Stimulated activated CD8-positive, alpha-beta memory T cell treated with anti-CD3 and anti-CD28 coated beads, Interleukin-15, amount 100 ng/mL, for 1 hour (primary cell): ENCODE measurements at regions not wholly inside any gene's neighbourhood (a gene's known extent, or its start where the extent isn't known, plus 50 kb on each side); places are given as distances from the start of the nearest gene placed in this dataset.
"Not testable (repeated sequence)": the region's sequence is repeated elsewhere in the genome, so short reads cannot be mapped to it uniquely, and the experiment has no call there.

Experiments
- DNase-seq: peaks from one replicate; pipeline ENCODE4 v3.0.0-alpha.2; 2020; ENCODE audit warnings: low read depth

GRCh38 chr11:39462506-39462905 is 1996.9 kb downstream of the LRRC4C start:
- DNase-seq: no peak

GRCh38 chr11:39461066-39461465 is 1998.4 kb downstream of the LRRC4C start:
- DNase-seq: no peak

DNA sequence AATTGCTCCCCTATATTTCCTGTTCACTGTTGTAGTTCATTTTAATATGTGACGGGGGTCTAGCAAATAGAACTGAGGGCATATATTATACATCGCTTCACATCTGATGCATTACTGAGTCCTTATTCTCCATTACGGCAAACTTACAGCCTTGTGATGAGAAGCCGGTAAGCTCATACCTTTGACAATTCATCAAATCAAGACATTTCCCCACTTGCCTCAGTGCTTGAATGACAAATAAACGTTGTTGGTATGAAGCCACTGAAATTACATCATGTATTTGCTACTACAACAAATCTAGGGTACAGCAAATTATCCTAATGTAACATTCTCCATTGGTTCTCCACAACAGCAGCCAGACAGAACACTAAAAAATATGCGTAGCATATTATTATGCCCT is 1999.8 kb downstream of the LRRC4C start:
- DNase-seq: no peak

DNA sequence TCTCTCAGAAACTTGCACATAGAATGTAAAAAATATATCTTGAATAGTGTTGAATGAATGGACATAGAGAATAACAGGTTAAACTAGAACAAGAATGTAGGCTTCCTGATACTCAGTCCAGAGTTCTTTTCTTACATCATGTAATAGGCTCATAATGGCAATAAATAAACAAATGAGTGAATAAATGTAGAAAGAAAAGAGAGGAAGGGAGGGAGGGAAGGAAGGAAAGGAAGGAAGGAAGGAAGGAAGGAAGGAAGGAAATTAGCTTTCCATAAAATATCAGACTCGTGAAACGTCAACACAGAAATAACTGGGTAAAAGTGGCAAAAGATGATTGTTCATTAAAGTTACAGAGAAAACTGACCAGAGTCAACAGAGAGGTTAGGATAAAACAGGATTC is 2001.0 kb downstream of the LRRC4C start:
- DNase-seq: no peak

DNA sequence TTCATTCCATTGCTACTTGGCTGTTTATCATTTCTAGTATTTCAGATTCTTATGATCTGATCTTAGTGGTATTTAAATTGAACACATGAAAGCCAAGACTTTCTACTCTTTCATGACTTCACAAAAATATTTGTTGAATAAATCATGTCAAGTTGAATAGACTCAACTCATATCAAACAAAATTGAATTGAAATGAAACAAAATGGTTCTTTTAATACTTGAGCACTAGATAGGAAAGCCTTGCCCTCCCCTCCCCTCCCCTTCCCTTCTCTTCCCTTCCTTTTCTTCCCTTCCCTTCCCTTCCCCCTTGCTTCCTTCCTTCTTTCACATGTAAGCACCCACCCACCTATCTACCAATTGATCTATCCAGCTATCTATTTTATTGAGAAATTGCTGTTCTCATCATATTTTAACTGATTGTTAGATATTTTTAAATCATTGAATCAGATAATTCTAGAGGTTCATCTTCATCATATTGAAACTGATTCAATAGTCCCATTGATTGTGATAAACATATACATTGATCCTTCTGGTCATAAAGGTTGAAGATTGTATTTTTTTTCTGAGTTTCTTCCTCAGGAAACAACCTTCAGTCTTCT is 2015.9 kb downstream of the LRRC4C start:
- no peak for DNase-seq

GRCh38 chr11:39442177-39442576 is 2017.3 kb downstream of the LRRC4C start:
- no peak for DNase-seq

DNA sequence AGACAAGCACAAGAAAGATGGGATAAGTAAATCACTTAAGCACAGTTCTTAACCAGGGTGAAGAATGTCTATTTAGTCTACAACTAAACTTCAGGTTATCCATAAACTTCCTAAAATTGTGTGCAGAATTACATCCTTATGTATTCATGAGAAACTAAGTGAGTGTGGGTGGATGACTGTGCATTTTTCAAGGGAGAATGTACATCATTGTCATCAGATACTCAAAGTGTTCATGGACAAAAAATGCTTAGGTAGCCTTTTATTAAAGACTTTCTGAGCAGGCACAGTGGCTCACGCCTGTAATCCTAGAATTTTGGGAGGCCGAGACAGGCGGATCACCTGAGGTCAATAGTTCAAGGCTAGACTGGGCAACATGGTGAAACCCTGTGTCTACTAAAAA is 2023.8 kb downstream of the LRRC4C start:
- no peak for DNase-seq

- DNase-seq: no peak
Measured at GRCh38 chr11:39434466-39434865, 2025.0 kb downstream of the LRRC4C start.

GRCh38 chr11:39432929-39433328 is 2026.5 kb downstream of the LRRC4C start:
- DNase-seq: no peak

- no peak for DNase-seq
Measured at GRCh38 chr11:39425226-39425625, 2034.2 kb downstream of the LRRC4C start.

- DNase-seq: no peak
Measured at GRCh38 chr11:39412117-39412516, 2047.3 kb downstream of the LRRC4C start.

DNA sequence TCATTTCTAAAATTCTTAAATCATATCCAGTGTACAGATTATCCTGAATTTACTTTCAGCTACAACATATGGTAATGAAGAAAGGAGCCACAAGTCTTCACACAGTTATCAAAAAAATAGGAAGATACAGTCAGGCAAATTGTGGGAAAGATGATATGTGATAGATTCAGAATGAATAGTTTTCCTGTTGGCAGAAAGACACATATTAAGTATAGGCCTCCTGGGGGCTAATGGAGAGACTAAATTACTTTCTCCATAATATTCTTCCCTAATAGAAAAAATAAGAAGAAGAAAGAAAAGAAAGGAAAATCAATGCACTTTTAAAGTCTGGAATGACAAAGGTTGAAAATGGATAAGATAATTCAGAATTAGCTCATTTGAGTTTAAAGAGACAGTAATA is 2073.5 kb downstream of the LRRC4C start:
- DNase-seq: no peak

GRCh38 chr11:39374963-39375698 is 2084.3 kb downstream of the LRRC4C start:
- DNase-seq: no peak

DNA sequence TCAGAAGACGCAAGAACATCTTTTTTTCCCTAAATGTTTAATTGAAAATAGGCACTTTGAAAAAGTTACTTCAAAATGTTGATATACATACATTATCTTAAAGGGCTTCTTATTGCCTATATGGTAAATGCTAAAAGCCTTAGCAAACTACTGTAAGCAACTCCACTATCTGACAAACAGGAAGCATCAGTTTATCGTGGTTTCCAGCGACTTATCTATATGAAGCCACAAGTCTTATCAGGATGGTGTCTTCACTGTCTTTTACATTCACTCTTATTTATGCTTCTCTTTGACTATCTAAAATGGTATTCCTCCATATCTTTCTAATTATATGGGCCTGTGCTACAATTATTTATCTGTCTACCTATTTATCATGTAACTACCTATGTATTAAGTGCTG is 2091.9 kb downstream of the LRRC4C start:
- DNase-seq: no peak

DNA sequence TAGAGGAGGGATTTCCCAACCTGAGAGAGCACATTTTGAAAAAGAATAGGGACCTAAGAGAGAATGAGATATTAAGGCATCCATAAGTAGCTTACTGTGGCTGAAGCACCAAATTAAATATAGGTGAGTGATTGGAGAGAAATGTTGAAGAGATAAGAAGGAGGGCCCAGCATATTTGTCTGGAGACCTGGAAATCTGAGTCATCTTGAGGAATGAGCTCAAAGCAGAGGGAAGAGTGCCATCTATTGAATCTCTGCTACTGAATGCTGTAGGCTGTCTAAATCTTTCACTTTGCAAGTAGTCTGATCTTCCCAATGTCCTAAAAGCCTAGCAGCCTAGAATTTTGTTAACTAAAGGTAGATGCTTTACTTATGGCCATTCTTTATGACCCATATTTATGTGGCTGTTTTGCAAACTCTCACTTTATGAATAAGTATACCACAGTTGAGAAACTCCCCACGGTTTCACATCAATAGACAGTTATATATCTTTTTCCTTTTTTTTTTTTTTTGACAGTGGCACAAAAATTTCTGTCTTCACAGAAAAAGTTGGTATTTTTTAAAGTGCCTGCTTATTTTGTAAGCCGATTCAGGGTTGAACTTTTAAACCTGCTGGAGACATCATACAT is 2093.5 kb downstream of the LRRC4C start:
- DNase-seq: no peak

DNA sequence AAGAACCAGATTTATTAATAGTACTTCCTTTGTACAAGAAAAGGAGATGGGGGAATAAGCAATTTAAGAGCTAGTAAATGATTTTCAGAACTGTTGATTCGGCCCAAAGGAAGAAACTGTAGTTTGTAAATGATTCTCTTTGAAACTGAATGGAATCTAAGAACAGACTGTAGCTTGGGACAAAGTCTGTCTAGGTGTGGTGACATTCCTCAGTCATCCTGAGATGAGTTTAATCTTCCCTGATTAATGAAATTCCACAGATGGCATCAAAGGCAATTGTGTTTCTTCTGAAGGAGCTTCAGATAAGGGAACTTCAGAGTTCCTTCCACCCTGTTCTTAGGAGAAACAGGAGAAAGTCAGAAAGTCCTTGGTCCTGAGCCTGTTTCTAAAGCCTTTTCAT is 2095.9 kb downstream of the LRRC4C start:
- no peak for DNase-seq

GRCh38 chr11:39361557-39361956 is 2097.9 kb downstream of the LRRC4C start:
- no peak for DNase-seq

DNA sequence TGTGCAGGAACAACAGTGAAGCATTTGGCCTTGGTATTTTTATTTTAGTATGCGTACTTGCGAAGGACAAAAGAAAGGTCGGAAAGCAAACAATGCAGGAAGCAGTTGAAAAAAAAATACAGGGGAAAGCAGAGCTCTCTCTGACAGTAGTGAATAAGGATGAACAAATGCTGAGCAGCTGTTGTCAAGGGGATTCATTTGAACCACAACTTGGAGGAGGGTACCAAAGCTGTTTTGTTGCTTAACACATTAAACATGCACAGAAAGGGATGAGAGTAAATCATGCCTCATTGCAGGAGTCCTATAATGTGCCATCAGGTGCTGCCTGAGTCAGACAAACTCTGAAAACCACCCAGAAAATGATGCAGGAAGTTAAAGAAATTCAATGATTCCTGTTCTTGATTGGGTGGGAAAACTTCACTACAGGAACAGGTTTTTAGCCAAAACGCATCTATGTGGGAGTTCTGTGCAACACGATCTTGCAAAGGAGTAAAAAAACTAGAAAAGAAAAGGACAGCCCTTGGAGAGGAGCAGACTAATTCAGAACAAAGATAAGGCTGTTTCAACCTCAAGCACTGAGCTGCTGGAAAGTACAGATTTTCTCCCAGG is 2113.5 kb downstream of the LRRC4C start:
- no peak for DNase-seq

- DNase-seq: no peak
Measured at GRCh38 chr11:39341461-39341860, 2118.0 kb downstream of the LRRC4C start.

DNA sequence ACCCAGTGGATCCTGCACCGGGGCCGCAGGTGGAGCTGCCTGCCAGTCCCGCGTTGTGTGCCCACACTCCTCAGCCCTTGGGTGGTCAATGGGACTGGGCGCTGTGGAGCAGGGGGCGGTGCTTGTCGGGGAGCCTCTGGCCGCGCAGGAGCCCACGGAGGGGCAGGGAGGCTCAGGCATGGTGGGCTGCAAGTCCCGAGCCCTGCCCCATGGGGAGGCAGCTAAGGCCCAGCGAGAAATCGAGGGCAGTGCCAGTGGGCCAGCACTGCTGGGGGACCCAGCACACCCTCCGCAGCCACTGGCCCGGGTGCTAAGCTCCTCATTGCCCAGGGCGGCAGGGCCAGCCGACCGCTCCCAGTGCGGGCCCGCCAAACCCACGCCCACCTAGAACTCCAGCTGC is 2126.4 kb downstream of the LRRC4C start:
- not testable (repeated sequence) for DNase-seq

DNA sequence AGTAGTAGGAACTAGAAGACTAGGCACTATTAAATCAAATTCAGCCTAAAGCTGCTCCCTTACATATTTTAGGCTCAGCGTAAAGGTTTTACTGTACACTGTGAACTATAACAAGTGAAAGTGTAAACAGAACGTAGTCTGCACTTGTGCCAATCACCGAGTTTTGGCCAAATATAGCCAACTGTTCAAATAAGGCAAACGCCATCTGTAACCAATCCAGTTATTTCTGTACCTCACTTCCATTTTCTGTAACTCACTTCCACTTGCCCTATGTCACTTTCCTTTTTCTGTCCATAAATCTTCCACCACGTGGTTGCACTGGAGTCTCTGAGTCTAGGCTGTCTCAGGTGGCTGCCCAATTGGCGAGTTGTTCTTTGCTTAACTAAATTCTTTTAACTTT is 2132.2 kb downstream of the LRRC4C start:
- DNase-seq: no peak

GRCh38 chr11:39311888-39312287 is 2147.6 kb downstream of the LRRC4C start:
- not testable (repeated sequence) for DNase-seq

DNA sequence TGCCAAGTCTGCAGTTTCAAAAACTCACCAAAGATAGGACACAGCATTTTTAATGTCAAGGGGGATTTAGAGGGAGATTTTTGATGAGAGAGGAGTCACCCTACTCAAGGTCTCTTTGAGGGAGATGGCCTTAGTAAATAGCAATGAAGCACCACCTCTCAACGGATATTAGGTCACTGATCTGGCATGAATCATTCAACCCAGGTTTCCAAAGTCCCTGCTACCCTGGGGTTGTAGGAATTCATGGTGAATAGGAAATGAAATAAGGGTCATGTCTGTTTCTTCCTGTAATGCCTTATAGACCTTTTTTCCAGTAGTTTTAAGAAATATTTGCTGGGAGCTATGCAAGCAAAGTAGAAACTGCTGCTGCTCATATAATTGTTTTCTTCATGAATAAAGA is 2154.9 kb downstream of the LRRC4C start:
- no peak for DNase-seq
